ENCODE measurements at regions not wholly inside any gene's neighbourhood (a gene's known extent, or its start where the extent isn't known, plus 50 kb on each side); places are given as distances from the start of the nearest gene placed in this dataset.

DNA sequence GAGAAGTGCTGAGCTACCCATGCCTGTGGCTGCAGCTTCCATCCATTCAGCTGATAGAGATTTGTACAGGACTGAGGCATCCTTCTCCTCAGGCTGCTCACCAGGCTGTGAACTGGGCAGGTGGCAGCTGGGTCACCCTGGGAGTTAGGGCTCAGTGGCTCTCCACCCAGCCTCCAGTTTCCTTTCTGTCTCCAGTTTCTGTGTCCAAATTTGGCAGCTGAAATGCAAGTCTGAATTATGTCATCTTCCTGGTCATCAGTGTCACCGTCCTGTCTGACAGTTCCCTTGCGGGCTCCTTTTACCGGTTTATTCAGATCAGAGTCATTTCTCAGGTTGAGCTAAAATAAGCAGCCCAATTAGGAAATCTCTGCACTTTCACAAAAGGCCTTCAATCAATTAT, 93.3 kb downstream of the EDN1 start:
- DNase-seq, result no peak

DNA sequence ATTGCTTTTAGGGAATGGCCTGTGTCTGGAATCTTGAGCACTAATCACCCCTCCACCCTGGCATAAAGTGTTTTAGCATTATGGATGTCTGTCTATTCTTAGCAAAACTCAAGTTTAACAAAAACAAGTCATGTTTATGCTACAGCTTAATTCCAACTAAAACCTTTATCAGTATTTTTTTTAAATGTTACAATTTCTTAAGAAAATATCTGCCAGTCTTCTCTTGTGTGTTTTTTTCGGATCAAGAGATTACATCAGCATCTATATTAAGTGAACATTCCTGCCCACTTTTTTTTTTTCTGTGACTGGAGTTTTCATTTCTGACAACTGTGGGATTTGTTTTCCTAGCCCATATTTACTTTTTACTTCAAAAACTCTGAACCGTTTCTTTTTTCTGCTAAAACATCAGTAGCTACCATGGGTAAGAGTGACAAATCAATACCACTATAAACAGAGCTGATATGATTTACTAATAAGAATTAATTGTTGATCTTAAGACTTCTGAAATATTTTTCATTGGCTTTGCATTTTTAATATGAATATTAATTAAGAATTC, 94.3 kb downstream of the EDN1 start:
- DNase-seq, result no peak

DNA sequence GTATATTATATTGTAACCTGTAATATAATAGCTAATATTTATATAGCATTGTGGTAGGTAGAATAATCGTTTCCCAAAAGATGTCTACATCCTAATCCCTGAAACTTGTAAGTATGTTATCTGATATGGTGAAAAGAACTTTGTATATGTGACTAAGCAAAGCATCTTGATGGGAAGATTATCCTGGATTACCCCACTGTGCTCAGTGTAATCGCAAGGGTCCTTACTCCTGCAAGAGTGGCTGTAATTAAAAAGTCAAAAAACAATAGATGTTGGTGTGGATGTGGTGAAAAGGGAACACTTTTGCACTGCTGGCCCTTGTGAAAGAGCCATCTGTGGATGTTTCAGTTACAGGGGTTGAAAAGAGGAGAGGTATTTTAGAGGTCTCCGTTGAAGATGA, 95.2 kb downstream of the EDN1 start:
- no peak for DNase-seq

DNA sequence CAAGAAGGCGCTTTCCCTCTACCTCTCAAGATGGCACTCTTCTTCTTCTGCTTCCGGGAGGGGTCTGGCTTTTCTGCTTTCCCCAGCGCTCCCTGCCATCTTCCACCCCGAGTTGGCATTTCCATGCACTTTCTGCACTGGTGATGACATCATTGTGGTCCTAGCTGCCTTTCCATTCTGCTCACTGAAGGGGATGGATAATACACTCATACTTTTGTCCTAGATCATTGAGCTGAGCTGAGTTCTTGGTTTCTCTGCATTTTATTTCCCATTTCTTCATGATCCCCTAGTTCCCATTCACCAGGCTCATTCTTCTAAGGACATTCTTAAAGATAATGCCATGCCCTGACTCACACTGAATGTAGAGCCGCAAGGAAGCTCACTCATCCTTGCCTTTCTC, 96.7 kb downstream of the EDN1 start:
- no peak for DNase-seq

DNA sequence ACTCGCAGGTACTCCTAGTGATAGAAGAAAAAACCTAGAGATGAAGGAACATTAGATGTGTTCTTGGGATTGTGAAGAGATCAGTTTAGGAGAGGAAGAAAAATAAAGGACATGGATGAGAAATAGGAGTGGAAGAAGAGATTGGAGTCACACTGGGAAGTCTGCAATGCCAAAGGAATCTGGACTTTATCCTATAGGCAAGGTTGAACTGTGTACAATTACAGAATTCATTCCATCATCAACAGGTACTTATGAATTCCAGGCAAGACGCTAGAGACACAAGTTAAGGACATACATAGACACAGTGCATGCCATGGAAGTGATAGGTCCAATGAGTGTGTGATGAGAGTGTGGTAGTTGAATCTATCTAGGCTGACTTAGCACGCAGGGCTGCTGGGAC, 101.3 kb downstream of the EDN1 start:
- DNase-seq, result no peak

DNA sequence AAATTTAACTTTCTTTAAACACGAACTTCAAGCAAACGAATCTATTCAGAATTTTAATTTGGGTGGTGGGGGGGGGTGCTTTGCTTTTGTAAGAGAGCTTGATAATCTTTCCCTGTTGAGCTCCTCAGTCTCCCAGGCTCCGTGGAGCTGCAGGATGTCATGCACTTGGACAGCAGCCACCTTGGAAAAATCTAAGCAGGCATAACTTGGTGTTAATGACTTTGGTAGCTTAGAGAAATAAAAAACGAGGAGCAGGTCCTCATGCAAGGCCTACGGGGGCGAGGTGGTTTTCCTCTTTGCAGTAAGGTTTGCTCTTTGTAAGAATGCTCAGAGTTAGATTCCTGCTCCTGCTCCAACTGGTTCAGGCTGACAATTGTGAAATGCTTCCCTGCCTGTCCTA, 102.3 kb downstream of the EDN1 start:
- DNase-seq, result no peak

DNA sequence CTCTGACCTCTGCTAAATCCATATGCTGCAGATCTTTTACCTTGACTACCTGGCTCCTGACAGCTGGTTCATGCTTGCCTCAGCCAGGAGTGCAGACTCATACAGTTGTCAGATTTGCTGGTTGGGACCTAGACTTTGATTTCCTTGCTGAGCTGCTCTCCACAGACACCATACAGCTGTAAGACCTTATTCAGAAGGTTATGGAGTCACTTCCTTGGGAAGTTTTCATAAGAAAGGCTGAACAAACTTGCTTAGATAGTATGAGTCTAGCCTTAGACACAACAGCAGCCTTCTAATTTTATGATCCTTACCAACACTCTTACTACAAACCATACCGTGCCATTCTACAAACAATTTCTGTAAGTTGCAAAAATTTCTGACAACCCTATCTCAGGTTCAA, 102.9 kb downstream of the EDN1 start:
- no peak for DNase-seq

DNA sequence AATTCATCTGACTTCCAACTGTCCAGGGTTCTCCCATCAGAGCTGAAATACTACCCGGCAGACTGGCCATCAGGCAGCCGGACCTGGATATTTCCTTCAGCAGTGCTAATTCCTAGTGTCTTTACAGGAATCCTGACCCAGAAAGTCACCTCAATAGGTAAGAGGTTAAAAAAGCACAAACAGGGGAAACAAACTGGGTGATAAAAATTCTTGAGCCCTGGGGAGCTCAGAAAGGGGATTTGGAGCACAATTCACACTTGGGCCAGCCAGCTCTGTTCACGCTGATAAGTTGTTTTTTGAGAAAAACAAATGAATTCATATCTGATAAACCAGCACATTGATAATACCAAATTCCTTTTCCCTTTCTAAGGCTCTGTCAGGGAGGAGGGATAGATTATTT, 104.0 kb downstream of the EDN1 start:
- DNase-seq, result no peak

DNA sequence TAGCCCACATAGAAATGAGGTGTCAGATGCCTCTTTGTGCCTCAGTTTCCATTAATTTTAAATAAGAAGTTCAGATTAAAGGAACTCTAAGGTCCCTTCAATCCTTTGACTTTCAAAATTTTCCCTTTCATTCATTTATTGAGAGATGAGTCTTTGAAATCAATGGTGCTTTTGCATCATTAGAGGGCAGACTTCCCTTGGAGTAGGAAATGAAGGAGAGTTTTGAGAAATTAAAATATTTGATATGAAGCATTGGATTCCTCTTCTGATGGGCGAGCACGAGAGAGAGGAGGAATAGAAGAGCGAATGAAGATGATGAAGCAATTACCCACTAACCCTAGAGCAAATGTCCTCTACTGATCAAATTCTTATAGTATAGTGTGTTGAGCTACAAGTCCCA, 105.7 kb downstream of the EDN1 start:
- no peak for DNase-seq

DNA sequence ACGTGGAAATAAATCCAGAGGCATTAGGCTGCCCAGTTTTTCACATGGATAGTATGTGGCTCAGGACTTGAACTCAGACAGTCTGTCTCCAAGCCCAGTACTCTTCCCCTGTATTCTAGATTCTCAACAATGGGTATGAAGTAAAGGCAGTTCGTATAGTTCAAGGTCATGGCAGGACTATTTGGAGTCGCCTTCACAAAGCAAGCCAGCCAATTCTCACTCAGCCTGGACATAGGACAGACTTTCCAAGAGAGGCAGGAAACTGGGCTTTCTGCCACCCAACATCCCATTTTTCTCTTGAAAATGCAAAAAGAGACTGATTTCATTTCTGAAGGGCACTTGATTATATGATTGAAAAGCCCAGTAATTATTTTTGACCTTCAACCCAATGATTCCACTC, 111.0 kb downstream of the EDN1 start:
- no peak for DNase-seq

DNA sequence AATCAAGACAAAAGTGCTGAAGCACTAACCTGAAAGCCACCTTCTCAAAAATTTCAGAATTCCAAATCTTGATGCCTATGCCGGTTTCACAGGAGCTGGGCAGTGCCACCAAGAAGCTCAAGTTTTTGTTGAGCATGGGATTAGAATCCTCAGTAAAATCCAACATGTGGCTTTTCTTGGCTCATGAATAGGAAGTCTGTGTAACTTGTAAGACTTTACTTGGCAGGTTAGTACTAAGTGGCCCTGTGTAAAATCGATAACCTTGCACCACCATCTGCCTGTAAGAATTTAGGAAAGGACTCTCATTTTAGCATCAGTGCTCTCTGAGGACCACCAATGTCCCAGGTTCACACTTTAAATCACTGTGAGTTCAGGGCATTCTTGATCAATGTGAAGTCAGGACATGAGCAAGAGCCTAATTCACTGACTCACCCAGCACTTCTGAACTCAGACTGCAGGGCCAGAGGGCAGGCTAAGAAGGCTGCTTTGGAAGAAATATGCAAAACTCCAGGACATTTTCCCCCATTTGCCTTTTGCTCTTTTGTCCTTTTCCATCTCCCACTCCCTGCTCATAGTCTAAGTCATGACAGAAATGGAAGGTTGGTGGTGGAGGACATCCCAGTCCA, 113.2 kb downstream of the EDN1 start:
- DNase-seq, result no peak

DNA sequence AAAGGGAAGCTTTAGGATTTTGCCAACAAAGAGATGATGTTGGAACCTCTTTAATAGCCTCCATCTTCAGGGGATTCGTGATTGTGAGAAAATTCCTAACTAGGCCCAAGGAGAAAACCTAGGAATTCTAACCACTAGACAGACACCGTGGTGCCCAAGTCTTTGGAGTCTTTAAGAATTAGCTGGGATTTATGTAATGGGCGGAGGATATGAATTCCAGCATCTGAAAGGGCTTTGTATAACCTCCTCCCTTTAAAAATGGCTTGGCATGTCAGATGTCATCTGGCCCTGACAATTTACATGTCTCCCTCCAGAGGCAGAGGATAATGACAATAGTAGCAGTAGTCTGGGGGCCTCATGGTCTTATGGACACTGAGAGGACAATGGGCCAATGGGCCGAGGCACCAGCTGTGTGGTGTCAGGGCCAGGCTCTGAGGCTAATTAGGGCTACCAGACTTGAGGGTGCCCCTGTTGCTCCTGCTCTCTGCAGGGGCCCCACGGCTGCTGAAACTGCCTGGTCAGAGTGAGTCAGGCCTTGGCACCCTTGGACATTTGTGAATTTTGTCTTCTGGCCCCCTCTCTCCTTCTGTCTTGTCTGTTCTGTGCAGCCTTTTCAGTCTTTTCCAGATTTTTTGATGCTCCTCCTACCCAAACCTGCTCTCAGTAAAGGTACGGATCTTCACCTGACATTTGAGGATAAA, 113.9 kb downstream of the EDN1 start:
- DNase-seq, result no peak

DNA sequence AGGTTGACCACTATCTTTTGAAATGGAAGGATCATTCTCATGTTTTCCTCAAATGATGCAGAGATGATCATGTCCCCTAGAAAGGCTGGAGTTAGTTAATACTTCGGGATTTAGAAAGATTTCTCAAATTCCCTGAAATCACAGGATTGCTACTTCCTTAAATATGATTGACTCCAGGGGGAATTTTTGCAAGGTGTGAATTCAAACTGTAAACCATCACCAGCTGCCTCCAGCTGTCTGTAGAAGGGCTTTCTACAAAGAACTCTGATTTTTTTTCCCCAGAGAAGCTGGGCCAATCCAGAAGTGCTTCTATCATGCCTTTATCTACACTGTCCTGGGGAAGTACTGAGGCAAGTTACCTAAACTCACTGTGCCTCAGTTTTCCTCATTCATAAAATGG, 114.5 kb downstream of the EDN1 start:
- DNase-seq, result no peak

DNA sequence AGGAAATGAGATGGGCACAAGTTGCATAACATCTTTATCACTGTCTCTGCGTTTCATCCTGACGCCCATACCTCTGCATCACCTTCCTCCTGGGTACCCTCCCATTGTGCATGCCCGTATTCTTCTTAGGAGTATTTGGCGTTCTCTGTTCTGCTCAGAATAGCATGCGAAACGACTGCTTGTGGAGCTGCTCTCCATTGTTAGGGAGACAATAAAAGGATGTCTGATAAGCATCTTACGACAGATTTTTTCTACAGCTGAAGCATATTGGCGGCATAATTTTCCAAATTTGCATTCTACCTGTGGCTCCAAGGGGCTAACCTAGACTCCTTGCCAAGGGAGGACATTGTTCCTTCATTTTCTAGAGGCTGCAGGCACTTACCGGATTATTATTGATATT, 118.6 kb downstream of the EDN1 start:
- no peak for DNase-seq

DNA sequence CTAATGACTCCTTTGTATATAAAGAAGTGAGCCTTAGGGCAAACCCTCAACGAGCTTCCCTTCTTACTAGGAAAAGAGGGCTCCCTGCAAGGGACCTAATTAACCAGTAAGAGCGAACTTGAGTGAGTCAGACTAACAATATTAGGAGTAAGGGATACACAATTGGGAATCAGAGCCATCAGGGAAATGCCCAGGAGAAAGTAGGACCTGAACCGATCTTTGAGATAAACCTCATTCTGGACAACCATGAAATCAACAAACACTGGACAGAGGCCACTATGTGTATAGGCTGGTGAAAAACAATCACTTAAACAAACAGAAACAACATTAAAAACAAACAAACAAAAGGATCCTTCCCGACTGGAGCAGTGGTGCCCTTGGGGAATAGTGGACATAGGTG, 120.8 kb downstream of the EDN1 start:
- no peak for DNase-seq

DNA sequence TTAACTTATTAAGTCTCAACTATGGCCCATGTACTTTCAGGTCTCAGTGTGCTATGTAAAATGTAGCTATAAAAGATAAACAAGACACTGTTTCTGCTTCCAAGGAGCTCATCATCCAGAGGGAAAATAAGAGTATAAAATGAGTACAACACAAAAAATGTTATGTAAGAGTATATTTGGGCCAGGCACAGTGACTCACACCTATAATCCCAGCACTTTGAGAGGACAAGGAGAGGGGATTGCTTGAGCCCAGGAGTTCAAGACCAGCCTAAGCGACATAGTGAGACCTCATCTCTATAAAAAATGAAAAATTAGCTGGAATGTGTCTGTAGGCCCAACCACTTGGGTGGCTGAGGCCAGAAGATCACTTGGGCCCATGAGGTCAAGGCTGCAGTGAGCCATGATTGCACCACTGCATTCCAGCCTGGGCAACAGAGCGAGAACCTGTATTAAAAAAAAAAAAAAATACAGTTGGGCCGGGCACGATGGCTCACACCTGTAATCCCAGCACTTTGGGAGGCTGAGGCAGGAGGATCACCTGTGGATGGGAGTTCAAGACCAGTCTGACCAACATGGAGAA, 124.0 kb downstream of the EDN1 start:
- DNase-seq, result no peak

DNA sequence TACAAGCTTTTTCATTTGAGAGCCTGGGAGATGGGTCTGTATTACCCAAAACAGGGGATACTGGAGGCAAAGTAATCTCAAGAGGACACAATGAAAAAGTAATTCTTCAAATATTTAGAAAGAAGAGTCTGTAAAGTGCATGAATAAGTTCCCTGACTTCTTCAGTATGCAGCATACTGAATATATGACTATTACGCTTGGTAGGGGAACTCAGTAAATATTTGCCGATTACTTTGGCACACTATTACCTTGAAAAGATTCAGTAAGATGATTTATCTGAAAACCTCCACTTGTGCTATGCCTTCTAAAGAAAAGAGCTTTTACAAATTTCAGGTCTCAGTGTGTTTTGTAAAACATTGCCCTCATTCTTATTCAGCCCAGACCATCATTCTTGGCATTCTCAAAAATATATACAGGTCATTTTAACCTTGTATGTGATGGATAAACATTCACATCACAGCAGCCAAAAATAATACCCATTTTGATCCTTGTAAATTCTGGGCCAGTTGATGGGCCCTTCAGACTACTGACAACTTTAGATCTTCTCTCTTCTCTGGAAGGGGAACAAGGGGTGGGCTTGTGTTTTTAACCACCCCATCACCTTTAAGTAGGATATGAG, 125.9 kb downstream of the EDN1 start:
- no peak for DNase-seq

DNA sequence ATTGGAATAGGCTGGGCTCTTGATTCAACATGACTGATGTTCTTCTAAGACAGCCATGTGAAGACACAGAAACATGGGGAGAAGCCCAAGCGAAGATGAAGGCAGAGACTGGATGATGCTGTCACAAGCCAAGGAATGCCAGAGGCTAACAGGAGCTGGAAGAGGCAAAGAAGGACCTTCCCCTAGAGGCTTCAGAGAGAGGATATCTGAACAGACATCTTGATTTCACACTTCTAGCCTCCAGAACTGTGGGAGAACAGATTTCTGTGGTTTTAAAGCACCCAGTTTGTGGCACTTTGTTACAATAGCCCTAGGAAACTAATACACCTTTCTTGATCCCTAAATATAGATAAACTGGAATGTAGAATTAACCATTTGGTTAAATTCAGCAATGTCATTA, 127.0 kb downstream of the EDN1 start:
- DNase-seq, result no peak

DNA sequence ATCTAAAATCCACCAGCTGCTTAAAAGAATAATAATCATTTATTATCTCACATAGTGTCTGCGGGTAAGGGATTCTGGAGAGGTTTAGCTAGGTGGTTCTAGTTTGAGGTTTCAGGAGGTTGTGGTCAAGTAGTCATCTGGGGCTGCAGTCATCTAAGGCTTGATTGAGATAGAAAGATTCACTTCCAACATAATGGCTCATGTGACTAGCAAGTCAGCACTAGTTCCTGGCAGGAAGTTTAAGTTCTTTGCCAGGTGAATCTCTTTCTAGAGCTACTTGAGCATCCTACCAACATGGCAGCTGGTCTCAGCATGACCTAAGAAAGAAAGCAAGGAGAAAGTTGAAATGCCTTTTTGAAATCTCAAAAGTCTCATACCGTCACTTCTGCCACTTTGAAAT, 128.8 kb downstream of the EDN1 start:
- DNase-seq, result no peak

DNA sequence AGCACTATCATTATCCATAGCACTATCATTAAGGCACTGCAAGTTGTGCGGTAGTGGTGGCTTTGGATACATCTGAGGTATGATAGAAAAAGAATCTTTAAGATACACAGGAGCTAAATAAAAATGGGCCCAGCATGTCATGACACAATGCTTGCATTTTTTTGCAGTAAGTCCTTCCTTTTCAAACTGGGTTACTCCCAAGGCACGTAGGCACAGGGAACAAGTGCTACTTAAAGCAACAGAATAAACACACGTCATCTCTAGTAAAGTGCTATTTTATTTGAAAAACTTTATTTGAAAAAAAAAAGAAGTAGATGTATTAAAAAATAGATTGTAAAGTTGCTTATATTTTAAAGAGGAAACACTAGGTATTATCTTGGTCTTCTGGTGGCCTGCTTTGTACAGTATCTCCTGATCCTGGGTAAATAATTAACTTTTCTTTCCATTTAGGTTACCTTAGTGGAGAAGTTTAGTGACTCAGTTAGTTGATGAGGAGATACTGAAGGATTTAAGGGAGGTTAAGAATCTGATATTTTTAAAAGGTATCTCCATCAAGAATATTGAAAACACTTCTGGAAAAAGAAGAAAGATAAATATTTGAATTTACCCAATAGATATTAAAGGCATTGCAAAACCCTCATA, 129.6 kb downstream of the EDN1 start:
- DNase-seq, result no peak

DNA sequence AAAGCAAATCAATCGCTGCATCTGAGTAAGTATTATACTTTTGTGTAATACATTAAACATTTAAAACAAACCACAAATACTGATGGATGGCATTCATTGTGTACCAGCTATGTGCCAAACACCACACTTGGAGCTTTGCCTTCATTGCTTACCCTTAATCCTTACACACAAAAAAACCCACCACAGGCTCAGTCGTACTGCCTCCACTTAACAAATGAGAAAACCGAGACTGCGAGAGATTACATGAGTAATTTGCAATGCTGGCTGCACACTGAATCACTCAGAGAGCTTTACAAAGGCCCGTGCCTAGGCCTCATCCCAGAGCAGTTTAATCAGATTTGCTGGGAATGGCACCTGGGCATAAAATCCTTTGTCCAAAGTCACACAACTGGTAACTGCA, 130.5 kb downstream of the EDN1 start:
- DNase-seq, result no peak

DNA sequence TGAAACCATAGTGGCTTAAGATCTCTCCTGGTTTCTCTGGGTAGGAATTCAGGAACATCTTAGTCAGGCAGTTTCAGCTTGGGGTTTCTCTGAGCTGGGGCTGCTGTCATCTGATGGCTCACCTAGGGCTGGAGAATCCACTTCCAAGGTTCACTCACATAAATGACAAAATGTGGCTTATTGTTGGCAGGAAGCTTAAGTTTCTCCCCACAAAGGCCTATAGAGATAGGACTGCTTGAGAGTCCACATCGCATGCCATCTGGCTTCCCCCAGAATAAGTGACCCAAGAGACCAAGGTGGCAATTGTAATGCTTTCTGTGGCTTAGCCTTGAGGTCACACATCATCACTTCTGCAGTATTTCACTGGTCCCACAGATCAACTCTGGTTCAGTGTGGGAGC, 131.4 kb downstream of the EDN1 start:
- DNase-seq, result no peak

DNA sequence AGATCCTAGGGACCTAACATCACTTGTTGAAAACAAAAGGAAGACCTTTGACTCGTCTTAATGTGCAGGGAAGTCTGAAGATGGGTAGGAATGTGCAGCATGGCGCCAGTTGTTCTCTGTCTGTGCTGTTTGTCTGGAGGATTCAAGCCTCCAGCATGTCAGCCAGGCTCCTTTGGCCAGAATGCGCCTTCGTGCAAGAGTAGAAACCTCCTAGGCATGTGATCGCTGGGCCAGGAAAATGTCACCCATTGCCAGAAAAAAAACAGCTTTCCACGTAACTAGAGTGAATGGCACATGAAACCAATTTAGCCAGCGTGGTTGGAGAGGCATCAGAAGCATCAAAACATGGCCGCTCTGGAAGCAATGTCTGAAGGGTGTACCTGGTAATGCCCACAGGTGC, 132.7 kb downstream of the EDN1 start:
- no peak for DNase-seq

DNA sequence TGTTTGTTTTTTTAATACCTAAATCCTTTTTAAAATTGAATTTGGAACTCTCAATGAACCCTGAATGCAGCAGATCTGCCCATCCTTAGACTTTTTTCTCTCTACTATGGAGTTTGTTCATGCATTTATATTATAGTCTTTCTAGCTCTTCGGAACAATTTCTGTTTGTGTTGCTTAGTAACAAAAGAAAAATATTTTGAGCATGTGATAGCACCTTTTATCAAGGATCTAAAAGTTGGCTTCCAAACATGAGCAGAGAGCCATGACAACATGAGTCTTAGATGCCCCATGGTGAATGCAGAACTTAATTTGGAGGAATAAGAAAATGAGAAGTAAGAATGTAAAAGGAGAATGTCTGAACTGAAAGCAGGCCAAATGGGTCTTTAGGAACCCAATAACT, 133.7 kb downstream of the EDN1 start:
- no peak for DNase-seq

All from NCI-H1048 (cell line).